PFSK-1 (cell line): ENCODE measurements at regions not wholly inside any gene's neighbourhood (a gene's known extent, or its start where the extent isn't known, plus 50 kb on each side); places are given as distances from the start of the nearest gene placed in this dataset.

Experiments used
- POLR2AphosphoS5 ChIP-seq: IDR thresholded peaks from 2 replicates; pipeline ENCODE4 v1.6.1; 2012; ENCODE audit warnings: low read depth, mild to moderate bottlenecking, control low read depth, low read length, moderate library complexity
- TAF1 ChIP-seq: IDR thresholded peaks from 2 replicates; pipeline ENCODE4 v1.6.1; 2012; ENCODE audit warnings: low read length, control low read depth, borderline replicate concordance; ENCODE audit not compliant: insufficient read depth

DNA sequence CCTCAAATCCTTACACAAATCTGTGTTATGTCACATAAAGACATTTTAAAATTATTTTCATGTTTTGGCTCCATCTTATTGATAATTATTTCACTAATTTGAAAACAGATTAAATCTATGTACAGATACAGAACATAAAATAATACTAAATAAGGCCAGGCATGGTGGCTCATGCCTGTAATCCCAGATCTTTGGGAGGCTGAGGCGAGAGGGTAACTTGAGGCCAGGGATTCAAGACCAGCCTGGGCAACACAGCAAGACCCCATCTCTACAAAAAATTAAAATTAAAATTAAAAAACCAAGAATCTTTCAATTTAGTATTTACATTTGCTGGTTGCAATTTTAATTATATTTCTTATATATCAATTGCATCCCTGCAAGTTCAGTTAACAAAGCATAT is 246.4 kb upstream of the MKLN1 start:
- TF ChIP-seq POLR2AphosphoS5, result no peak
- TF ChIP-seq TAF1, result no peak
